GM18499 (cell line): ENCODE measurements at regions not wholly inside any gene's neighbourhood (a gene's known extent, or its start where the extent isn't known, plus 50 kb on each side); places are given as distances from the start of the nearest gene placed in this dataset.
"Not testable (repeated sequence)": the region's sequence is repeated elsewhere in the genome, so short reads cannot be mapped to it uniquely, and the experiment has no call there.

Experiments
- ATAC-seq: cut with Tn5 transposase; IDR thresholded peaks from one replicate; pipeline ENCODE4 v1.9.1; 2021; ENCODE audit warnings: moderate number of reproducible peaks; ENCODE audit not compliant: insufficient read depth, unreplicated experiment

GRCh38 chr14:105669646-105670045 is 143.3 kb downstream of the TMEM121 start:
- not testable (repeated sequence) for ATAC-seq

GRCh38 chr14:105672450-105673200 is 146.2 kb downstream of the TMEM121 start:
- not testable (repeated sequence) for ATAC-seq

GRCh38 chr14:105675433-105675832 is 149.1 kb downstream of the TMEM121 start:
- ATAC-seq: not testable (repeated sequence)

GRCh38 chr14:105675905-105676670 is 149.7 kb downstream of the TMEM121 start:
- ATAC-seq: not testable (repeated sequence)

- not testable (repeated sequence) for ATAC-seq
These were observed 151.7 kb downstream of the TMEM121 start for GRCh38 chr14:105678057-105678456.

- ATAC-seq: not testable (repeated sequence)
These were observed 152.9 kb downstream of the TMEM121 start for GRCh38 chr14:105678996-105679958.

GRCh38 chr14:105679959-105680735 is 153.8 kb downstream of the TMEM121 start:
- ATAC-seq: not testable (repeated sequence)

GRCh38 chr14:105680736-105681098 is 154.3 kb downstream of the TMEM121 start:
- not testable (repeated sequence) for ATAC-seq

GRCh38 chr14:105681606-105682185 is 155.3 kb downstream of the TMEM121 start:
- ATAC-seq: not testable (repeated sequence)

- not testable (repeated sequence) for ATAC-seq
These were observed 156.1 kb downstream of the TMEM121 start for GRCh38 chr14:105682442-105682841.

GRCh38 chr14:105682956-105683570 is 156.7 kb downstream of the TMEM121 start:
- no peak for ATAC-seq

GRCh38 chr14:105684056-105684455 is 157.7 kb downstream of the TMEM121 start:
- ATAC-seq: not testable (repeated sequence)

GRCh38 chr14:105684597-105684996 is 158.2 kb downstream of the TMEM121 start:
- ATAC-seq: not testable (repeated sequence)

GRCh38 chr14:105685003-105685402 is 158.6 kb downstream of the TMEM121 start:
- no peak for ATAC-seq

GRCh38 chr14:105685605-105686004 is 159.2 kb downstream of the TMEM121 start:
- ATAC-seq: not testable (repeated sequence)

GRCh38 chr14:105686050-105686449 is 159.7 kb downstream of the TMEM121 start:
- not testable (repeated sequence) for ATAC-seq

GRCh38 chr14:105686462-105687170 is 160.2 kb downstream of the TMEM121 start:
- not testable (repeated sequence) for ATAC-seq
